ENCODE measurements at regions not wholly inside any gene's neighbourhood (a gene's known extent, or its start where the extent isn't known, plus 50 kb on each side); places are given as distances from the start of the nearest gene placed in this dataset.

- TF ChIP-seq POLR2AphosphoS5 (IDR thresholded peaks at IDR 0.05) = no peak
- TF ChIP-seq, protein P1, sequence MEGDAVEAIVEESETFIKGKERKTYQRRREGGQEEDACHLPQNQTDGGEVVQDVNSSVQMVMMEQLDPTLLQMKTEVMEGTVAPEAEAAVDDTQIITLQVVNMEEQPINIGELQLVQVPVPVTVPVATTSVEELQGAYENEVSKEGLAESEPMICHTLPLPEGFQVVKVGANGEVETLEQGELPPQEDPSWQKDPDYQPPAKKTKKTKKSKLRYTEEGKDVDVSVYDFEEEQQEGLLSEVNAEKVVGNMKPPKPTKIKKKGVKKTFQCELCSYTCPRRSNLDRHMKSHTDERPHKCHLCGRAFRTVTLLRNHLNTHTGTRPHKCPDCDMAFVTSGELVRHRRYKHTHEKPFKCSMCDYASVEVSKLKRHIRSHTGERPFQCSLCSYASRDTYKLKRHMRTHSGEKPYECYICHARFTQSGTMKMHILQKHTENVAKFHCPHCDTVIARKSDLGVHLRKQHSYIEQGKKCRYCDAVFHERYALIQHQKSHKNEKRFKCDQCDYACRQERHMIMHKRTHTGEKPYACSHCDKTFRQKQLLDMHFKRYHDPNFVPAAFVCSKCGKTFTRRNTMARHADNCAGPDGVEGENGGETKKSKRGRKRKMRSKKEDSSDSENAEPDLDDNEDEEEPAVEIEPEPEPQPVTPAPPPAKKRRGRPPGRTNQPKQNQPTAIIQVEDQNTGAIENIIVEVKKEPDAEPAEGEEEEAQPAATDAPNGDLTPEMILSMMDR (IDR thresholded peaks at IDR 0.05) = no peak
Observed at GRCh38 chr5:27234916-27235315, 196.5 kb upstream of the CDH9 start.
